ENCODE measurements at regions not wholly inside any gene's neighbourhood (a gene's known extent, or its start where the extent isn't known, plus 50 kb on each side); places are given as distances from the start of the nearest gene placed in this dataset.

DNA sequence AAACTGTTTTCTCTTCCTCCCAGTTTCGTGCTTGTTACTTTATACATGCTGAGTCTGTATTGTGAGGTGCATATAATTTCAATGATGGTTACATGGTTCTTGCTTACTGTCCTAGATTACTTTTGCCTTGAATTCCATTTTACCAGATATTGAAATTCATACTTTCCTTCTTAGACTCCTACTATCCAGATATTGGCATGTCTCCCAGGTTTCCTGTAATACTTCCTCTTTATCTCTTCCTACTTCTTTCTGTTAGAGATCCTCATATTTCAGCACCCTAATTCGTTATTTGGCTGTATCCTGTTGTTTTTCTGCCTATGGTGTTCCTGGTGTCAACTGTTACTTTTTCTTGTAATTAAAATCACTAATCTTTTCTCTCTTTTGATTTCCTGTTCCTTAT is 522.1 kb downstream of the CCDC171 start:
- H3K27me3 ChIP-seq (ENCODE audit: insufficient read depth, low read length, poor library complexity): no peaks in the 10 kb centered on the region
- H2AFZ ChIP-seq (ENCODE audit: low read depth, low read length): no peak overlapping the region
- H3K9ac ChIP-seq (ENCODE audit: low read depth, low read length): no peak overlapping the region
- no peak overlapping the region for H3K4me3 ChIP-seq (ENCODE audit: low read depth in 1 of 2, low read length in 2 of 2)
- ATAC-seq (ENCODE audit: insufficient read depth, low read depth) (no peak), DNase-seq (no peak)
- H3K4me2 ChIP-seq (ENCODE audit: insufficient read depth, low read length): no peak overlapping the region
- H3K9me3 ChIP-seq (ENCODE audit: insufficient read depth, low read length, severe bottlenecking): no peaks in the 10 kb centered on the region
- H3K36me3 ChIP-seq (ENCODE audit: insufficient read depth, low read length): no peaks in the 10 kb centered on the region
- no peaks in the 10 kb centered on the region for H3K4me1 ChIP-seq (ENCODE audit: insufficient read depth, low read length)
- no peak overlapping the region for H3K27ac ChIP-seq (ENCODE audit: low read length)
- TF ChIP-seq EZH2 (IDR thresholded peaks at IDR 0.05; ENCODE audit: borderline replicate concordance, low read depth, low read length, severe bottlenecking): no peak
- TF ChIP-seq, protein P1, sequence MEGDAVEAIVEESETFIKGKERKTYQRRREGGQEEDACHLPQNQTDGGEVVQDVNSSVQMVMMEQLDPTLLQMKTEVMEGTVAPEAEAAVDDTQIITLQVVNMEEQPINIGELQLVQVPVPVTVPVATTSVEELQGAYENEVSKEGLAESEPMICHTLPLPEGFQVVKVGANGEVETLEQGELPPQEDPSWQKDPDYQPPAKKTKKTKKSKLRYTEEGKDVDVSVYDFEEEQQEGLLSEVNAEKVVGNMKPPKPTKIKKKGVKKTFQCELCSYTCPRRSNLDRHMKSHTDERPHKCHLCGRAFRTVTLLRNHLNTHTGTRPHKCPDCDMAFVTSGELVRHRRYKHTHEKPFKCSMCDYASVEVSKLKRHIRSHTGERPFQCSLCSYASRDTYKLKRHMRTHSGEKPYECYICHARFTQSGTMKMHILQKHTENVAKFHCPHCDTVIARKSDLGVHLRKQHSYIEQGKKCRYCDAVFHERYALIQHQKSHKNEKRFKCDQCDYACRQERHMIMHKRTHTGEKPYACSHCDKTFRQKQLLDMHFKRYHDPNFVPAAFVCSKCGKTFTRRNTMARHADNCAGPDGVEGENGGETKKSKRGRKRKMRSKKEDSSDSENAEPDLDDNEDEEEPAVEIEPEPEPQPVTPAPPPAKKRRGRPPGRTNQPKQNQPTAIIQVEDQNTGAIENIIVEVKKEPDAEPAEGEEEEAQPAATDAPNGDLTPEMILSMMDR (IDR thresholded peaks at IDR 0.05; ENCODE audit: borderline replicate concordance, extremely low read depth, low read length, poor library complexity, severe bottlenecking): no peak
- H4K20me1 ChIP-seq (ENCODE audit: insufficient read depth, low read length): no peaks in the 10 kb centered on the region
- no peaks in the 10 kb centered on the region for H3K79me2 ChIP-seq (ENCODE audit: insufficient read depth, low read length)

DNA sequence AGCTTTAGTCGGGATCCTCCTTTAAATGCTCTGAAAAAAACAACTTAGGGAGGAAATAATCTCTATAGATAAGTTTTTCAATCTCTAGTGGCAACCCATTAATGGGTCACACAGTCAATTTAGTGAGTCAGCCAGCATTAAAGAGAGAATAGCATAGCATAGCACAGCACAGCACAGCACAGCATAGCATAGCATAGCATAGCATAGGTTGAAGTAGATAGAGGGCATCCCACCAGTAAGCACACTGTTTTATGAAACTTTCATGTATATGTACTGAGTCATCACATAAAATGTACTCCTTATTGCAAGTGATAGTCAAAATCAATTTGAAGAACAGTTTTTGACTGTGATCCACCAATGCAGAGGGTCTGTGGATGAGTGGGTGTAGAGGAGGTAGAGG is 522.9 kb downstream of the CCDC171 start:
- Histone ChIP-seq H3K4me1 (ENCODE audit: insufficient read depth, low read length) (no peaks in the 10 kb centered on the region), H3K9ac (ENCODE audit: low read depth, low read length) (no peak overlapping the region), H3K4me3 (ENCODE audit: low read depth in 1 of 2, low read length in 2 of 2) (no peak overlapping the region), H3K4me2 (ENCODE audit: insufficient read depth, low read length) (no peak overlapping the region), H3K27me3 (ENCODE audit: insufficient read depth, low read length, poor library complexity) (no peaks in the 10 kb centered on the region), H3K79me2 (ENCODE audit: insufficient read depth, low read length) (no peaks in the 10 kb centered on the region), H2AFZ (ENCODE audit: low read depth, low read length) (no peak overlapping the region), H3K27ac (ENCODE audit: low read length) (no peak overlapping the region), H4K20me1 (ENCODE audit: insufficient read depth, low read length) (no peaks in the 10 kb centered on the region), H3K9me3 (ENCODE audit: insufficient read depth, low read length, severe bottlenecking) (no peaks in the 10 kb centered on the region), H3K36me3 (ENCODE audit: insufficient read depth, low read length) (no peaks in the 10 kb centered on the region)
- ATAC-seq (ENCODE audit: insufficient read depth, low read depth): no peak
- TF ChIP-seq, protein P1 (IDR thresholded peaks at IDR 0.05; ENCODE audit: borderline replicate concordance, extremely low read depth, low read length, poor library complexity, severe bottlenecking): no peak
- no peak for TF ChIP-seq EZH2 (IDR thresholded peaks at IDR 0.05; ENCODE audit: borderline replicate concordance, low read depth, low read length, severe bottlenecking)
- no peak for DNase-seq

DNA sequence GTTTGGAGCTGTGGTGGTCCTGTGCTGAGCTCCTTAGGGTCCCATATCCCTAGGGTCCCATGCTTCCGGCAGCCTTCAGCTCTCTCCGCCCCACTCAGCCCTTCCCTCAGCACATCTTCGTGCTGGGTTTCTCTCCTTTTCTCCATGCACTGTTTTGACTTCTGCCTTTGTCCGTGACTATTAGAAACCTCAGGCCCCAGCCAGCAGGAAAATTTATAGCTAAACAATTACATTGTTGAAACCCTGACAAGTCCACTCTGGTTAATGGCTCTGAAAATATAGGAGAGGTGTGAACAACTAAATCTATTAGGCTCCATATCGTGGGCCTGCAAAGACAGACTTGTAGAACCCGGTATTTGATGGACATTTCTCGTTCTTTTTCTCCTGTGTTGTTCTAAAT is 523.7 kb downstream of the CCDC171 start:
- no peak for ATAC-seq (ENCODE audit: insufficient read depth, low read depth)
- H3K27ac ChIP-seq (ENCODE audit: low read length): no peak overlapping the region
- no peak overlapping the region for H3K9ac ChIP-seq (ENCODE audit: low read depth, low read length)
- no peaks in the 10 kb centered on the region for H3K36me3 ChIP-seq (ENCODE audit: insufficient read depth, low read length)
- DNase-seq: no peak
- H3K27me3 ChIP-seq (ENCODE audit: insufficient read depth, low read length, poor library complexity): no peaks in the 10 kb centered on the region
- no peak overlapping the region for H3K4me3 ChIP-seq (ENCODE audit: low read depth in 1 of 2, low read length in 2 of 2)
- H3K79me2 ChIP-seq (ENCODE audit: insufficient read depth, low read length): no peaks in the 10 kb centered on the region
- H4K20me1 ChIP-seq (ENCODE audit: insufficient read depth, low read length): no peaks in the 10 kb centered on the region
- H2AFZ ChIP-seq (ENCODE audit: low read depth, low read length): no peak overlapping the region
- no peaks in the 10 kb centered on the region for H3K9me3 ChIP-seq (ENCODE audit: insufficient read depth, low read length, severe bottlenecking)
- no peak overlapping the region for H3K4me2 ChIP-seq (ENCODE audit: insufficient read depth, low read length)
- TF ChIP-seq, protein P1 (IDR thresholded peaks at IDR 0.05; ENCODE audit: borderline replicate concordance, extremely low read depth, low read length, poor library complexity, severe bottlenecking): no peak
- TF ChIP-seq EZH2 (IDR thresholded peaks at IDR 0.05; ENCODE audit: borderline replicate concordance, low read depth, low read length, severe bottlenecking): no peak
- H3K4me1 ChIP-seq (ENCODE audit: insufficient read depth, low read length): no peaks in the 10 kb centered on the region

DNA sequence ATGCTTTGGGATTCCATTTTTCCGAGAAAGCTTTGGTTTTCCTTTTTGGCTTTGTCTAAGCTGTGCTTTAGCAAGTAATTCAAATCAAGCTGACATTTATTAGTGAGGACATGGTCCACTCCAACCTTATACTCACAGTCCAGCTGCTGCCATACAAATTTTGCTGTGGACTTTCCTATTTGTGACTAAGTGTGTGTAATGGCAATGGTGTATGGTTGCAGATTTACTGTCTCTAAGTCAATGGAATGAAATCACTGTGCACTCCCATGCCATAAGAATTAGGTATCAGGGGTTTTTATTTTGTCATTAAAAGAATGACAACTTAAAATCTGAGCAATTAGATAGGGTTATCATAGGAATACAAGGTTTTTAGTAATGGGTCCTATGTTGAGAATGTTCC is 530.0 kb downstream of the CCDC171 start:
- Histone ChIP-seq H3K36me3 (ENCODE audit: insufficient read depth, low read length) (no peaks in the 10 kb centered on the region), H3K27ac (ENCODE audit: low read length) (no peak overlapping the region), H3K9me3 (ENCODE audit: insufficient read depth, low read length, severe bottlenecking) (no peaks in the 10 kb centered on the region), H3K4me1 (ENCODE audit: insufficient read depth, low read length) (no peaks in the 10 kb centered on the region), H3K79me2 (ENCODE audit: insufficient read depth, low read length) (no peaks in the 10 kb centered on the region), H3K4me2 (ENCODE audit: insufficient read depth, low read length) (no peak overlapping the region), H4K20me1 (ENCODE audit: insufficient read depth, low read length) (no peaks in the 10 kb centered on the region), H3K27me3 (ENCODE audit: insufficient read depth, low read length, poor library complexity) (no peaks in the 10 kb centered on the region), H3K9ac (ENCODE audit: low read depth, low read length) (no peak overlapping the region), H2AFZ (ENCODE audit: low read depth, low read length) (no peak overlapping the region), H3K4me3 (ENCODE audit: low read depth in 1 of 2, low read length in 2 of 2) (no peak overlapping the region)
- TF ChIP-seq, protein P1 (IDR thresholded peaks at IDR 0.05; ENCODE audit: borderline replicate concordance, extremely low read depth, low read length, poor library complexity, severe bottlenecking): no peak
- no peak for TF ChIP-seq EZH2 (IDR thresholded peaks at IDR 0.05; ENCODE audit: borderline replicate concordance, low read depth, low read length, severe bottlenecking)
- DNase-seq (no peak), ATAC-seq (ENCODE audit: insufficient read depth, low read depth) (no peak)

Data from DND-41 (cell line).